WTC11 (cell line): ENCODE measurements at regions not wholly inside any gene's neighbourhood (a gene's known extent, or its start where the extent isn't known, plus 50 kb on each side); places are given as distances from the start of the nearest gene placed in this dataset.

Source experiments
- NFE2L1 ChIP-seq: sonication (generic); formaldehyde crosslinking; IDR thresholded peaks from 2 replicates; pipeline ENCODE4 v1.8.1; 2023; ENCODE audit warnings: missing genetic modification reagents
- NR2C2 ChIP-seq: sonication (generic); formaldehyde crosslinking; IDR thresholded peaks from 2 replicates; pipeline ENCODE4 v1.8.0; 2022; ENCODE audit warnings: mild to moderate bottlenecking, missing genetic modification reagents
- TF ChIP-seq, protein P1 (sequence below): fragments of 200-600 bp; IDR thresholded peaks from 2 replicates; pipeline ENCODE4 v1.8.0; 2022; ENCODE audit warnings: antibody characterized with exemption
- TF ChIP-seq, protein P2 (sequence below): sonication (generic); formaldehyde crosslinking; IDR thresholded peaks from 2 replicates; pipeline ENCODE4 v1.8.0; 2022; ENCODE audit warnings: mild to moderate bottlenecking, missing genetic modification reagents

DNA sequence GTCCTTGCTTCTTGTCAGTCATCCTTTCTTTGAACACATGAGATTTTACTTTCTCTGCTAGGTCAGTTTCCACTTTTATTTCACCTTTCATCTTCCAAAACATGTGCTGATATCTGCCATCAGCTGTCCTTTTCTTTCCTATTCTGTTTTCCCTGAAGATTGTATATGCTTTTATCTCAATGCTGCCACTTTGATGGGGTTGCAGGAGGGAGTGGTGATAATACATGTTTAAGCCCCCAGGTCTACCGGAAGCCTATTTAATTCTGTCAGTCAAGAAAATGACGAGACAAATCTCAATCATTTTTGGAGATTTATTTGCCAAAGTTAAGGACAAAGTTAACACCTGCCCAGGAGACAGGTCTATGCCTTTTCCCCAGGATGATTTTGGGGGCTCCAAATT lies 73.8 kb downstream of the MRPL32 start:
- TF ChIP-seq, protein P1, sequence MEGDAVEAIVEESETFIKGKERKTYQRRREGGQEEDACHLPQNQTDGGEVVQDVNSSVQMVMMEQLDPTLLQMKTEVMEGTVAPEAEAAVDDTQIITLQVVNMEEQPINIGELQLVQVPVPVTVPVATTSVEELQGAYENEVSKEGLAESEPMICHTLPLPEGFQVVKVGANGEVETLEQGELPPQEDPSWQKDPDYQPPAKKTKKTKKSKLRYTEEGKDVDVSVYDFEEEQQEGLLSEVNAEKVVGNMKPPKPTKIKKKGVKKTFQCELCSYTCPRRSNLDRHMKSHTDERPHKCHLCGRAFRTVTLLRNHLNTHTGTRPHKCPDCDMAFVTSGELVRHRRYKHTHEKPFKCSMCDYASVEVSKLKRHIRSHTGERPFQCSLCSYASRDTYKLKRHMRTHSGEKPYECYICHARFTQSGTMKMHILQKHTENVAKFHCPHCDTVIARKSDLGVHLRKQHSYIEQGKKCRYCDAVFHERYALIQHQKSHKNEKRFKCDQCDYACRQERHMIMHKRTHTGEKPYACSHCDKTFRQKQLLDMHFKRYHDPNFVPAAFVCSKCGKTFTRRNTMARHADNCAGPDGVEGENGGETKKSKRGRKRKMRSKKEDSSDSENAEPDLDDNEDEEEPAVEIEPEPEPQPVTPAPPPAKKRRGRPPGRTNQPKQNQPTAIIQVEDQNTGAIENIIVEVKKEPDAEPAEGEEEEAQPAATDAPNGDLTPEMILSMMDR, result no peak
- no peak for TF ChIP-seq NFE2L1 (CRISPR knock-in tag)
- TF ChIP-seq, protein P2, sequence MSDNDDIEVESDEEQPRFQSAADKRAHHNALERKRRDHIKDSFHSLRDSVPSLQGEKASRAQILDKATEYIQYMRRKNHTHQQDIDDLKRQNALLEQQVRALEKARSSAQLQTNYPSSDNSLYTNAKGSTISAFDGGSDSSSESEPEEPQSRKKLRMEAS (CRISPR knock-in tag), result no peak
- no peak for TF ChIP-seq NR2C2 (CRISPR knock-in tag)
